ENCODE measurements at regions not wholly inside any gene's neighbourhood (a gene's known extent, or its start where the extent isn't known, plus 50 kb on each side); places are given as distances from the start of the nearest gene placed in this dataset.

DNA sequence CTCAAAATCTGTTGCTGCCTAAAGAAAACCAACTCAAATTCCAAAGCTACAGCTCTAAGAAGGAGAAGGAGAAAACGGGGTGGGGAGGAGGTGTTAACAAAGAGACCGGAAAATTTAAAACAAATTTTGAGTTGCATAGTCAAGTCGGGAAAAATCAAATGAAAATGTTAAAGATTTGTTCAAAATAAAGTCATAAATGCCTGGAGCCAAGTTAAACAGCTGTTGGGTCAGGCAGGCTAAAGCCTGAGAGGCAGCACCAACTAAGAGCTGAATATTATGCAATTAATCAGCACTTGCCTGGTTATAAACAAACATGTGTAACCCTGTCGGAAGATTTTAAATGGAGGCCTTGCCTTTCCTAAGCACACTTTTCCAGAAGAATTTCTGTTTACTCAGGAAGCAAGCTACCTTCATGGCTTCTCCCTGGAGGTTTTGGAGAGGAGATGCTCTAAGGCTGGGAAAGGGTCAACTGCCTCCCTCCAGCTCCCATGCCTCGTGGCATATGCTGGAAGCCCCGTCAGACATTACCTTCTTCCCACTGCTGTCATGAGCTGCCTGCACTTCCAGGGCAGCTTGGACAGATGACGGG is 270.5 kb downstream of the DMRT2 start:
- H3K9me3 ChIP-seq, result no peaks in the 10 kb centered on the region
- H3K27me3 ChIP-seq, result no peaks in the 10 kb centered on the region
- no peak overlapping the region for H3K27ac ChIP-seq
- H3K4me3 ChIP-seq, result no peak overlapping the region
- no peaks in the 10 kb centered on the region for H3K36me3 ChIP-seq
- DNase-seq, result no peak
- H3K4me1 ChIP-seq, result no peaks in the 10 kb centered on the region
- intact Hi-C loops (cut with DNase I), result no loop called here
- TF ChIP-seq, protein P1, sequence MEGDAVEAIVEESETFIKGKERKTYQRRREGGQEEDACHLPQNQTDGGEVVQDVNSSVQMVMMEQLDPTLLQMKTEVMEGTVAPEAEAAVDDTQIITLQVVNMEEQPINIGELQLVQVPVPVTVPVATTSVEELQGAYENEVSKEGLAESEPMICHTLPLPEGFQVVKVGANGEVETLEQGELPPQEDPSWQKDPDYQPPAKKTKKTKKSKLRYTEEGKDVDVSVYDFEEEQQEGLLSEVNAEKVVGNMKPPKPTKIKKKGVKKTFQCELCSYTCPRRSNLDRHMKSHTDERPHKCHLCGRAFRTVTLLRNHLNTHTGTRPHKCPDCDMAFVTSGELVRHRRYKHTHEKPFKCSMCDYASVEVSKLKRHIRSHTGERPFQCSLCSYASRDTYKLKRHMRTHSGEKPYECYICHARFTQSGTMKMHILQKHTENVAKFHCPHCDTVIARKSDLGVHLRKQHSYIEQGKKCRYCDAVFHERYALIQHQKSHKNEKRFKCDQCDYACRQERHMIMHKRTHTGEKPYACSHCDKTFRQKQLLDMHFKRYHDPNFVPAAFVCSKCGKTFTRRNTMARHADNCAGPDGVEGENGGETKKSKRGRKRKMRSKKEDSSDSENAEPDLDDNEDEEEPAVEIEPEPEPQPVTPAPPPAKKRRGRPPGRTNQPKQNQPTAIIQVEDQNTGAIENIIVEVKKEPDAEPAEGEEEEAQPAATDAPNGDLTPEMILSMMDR (IDR thresholded peaks at IDR 0.05), result no peak
- H3K9ac ChIP-seq (ENCODE audit: low read depth in 2 of 2, low read length in 2 of 2), result no peak overlapping the region

DNA sequence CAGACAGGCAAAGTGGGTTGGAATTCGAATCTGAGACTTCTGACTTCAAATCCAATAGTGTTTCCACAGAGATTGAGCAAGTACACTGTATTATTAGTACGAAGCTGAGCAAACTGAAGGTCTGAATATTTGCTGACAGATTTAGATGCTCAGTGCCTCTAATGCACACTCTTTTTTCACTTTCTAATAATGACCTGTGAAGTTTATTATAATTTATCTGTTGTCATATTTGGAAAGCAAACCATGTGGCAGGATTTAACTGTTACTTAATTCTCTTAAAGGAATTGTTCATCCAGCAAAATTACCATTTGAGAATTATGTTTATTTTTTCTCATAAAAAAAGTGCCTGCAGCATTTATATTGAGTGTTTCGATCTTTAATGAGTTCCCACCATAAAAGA is 277.3 kb downstream of the DMRT2 start:
- Histone ChIP-seq H3K36me3 (no peaks in the 10 kb centered on the region), H3K27ac (no peak overlapping the region), H3K9ac (ENCODE audit: low read depth in 2 of 2, low read length in 2 of 2) (no peak overlapping the region), H3K4me3 (no peak overlapping the region), H3K9me3 (no peaks in the 10 kb centered on the region), H3K4me1 (no peaks in the 10 kb centered on the region), H3K27me3 (no peaks in the 10 kb centered on the region)
- intact Hi-C loops (cut with DNase I), result no loop called here
- no peak for DNase-seq
- TF ChIP-seq, protein P1 (IDR thresholded peaks at IDR 0.05), result no peak

DNA sequence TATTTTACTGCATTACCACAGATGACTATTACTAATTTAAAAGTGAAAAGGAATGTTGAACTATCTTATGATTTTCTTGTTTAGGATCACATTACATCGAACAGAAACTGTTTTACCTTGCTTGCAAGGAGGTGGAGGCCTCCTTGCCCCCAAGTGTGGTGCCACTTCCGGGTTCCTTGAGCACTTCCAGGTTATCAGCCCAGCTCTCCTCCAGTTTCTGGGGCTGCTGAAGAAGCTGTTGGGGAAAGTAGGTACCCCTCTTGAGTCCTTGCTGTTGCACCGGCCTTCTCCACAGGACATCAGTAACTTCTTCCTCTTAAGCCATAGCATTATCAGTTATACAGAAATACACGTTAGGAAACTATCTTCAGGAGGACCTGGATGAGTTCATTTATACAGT is 278.2 kb downstream of the DMRT2 start:
- Histone ChIP-seq H3K36me3 (no peaks in the 10 kb centered on the region), H3K9ac (ENCODE audit: low read depth in 2 of 2, low read length in 2 of 2) (no peak overlapping the region), H3K27me3 (no peaks in the 10 kb centered on the region), H3K9me3 (no peaks in the 10 kb centered on the region), H3K4me1 (no peaks in the 10 kb centered on the region), H3K27ac (no peak overlapping the region), H3K4me3 (no peak overlapping the region)
- TF ChIP-seq, protein P1 (IDR thresholded peaks at IDR 0.05), result no peak
- DNase-seq, result no peak
- intact Hi-C loops (cut with DNase I), result no loop called here

DNA sequence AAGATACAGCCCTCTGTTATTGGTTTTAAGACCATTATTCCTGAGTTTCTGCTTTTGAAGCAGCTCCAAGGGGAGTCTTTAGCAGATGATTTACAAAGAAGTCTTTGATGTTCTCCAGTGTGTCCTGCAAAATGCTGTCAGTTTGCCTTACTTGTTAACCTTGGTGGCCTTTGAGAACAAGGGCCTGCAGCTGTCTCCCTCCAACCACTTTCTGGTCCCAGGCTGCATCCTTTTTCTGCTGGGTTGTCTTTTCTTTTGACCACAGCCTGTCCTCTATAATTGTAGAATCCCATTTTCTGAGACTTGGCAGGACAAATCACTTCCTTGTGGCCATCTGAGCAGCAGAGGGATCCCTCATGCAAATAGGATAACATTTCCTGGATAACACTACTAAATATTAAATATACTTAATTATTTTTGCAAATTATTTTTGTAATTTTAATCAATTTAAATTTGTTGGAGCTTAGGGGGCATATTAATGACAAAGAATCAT is 281.4 kb downstream of the DMRT2 start:
- Histone ChIP-seq H3K9ac (ENCODE audit: low read depth in 2 of 2, low read length in 2 of 2) (no peak overlapping the region), H3K36me3 (no peaks in the 10 kb centered on the region), H3K27me3 (no peaks in the 10 kb centered on the region), H3K27ac (no peak overlapping the region), H3K9me3 (no peaks in the 10 kb centered on the region), H3K4me3 (no peak overlapping the region), H3K4me1 (no peaks in the 10 kb centered on the region)
- TF ChIP-seq, protein P1 (IDR thresholded peaks at IDR 0.05), result no peak
- intact Hi-C loops (cut with DNase I), result no loop called here
- no peak for DNase-seq

DNA sequence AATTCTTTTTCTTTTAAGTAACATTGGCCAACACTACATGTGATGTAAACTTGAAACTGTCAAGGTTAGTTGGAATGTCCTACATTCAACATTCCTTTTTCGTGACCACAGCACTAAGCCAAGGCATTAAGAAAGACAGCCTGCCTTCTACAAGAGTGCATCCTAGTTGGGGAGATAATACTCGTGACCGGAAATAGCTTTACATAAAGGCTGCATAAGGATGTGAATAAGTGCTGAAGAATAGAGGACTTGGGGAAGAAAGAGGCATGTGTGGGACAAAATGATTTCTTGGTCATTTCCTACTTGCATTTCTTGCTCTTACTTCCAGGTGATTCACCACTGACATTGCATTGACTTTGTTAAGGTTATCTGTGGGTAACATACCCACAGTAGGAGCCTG is 282.0 kb downstream of the DMRT2 start:
- no peak overlapping the region for H3K9ac ChIP-seq (ENCODE audit: low read depth in 2 of 2, low read length in 2 of 2)
- intact Hi-C loops (cut with DNase I), result no loop called here
- H3K27ac ChIP-seq, result no peak overlapping the region
- no peaks in the 10 kb centered on the region for H3K9me3 ChIP-seq
- H3K4me1 ChIP-seq, result no peaks in the 10 kb centered on the region
- H3K36me3 ChIP-seq, result no peaks in the 10 kb centered on the region
- no peak overlapping the region for H3K4me3 ChIP-seq
- no peak for DNase-seq
- TF ChIP-seq, protein P1 (IDR thresholded peaks at IDR 0.05), result no peak
- no peaks in the 10 kb centered on the region for H3K27me3 ChIP-seq

Measured in colonic mucosa (tissue), 4 donors.